SK-N-SH treated with all-trans-retinoic acid at 6 μM for 48 hours (cell line): ENCODE measurements at regions not wholly inside any gene's neighbourhood (a gene's known extent, or its start where the extent isn't known, plus 50 kb on each side); places are given as distances from the start of the nearest gene placed in this dataset.

Experiments used
- BACH2 ChIP-seq: fragments of 250-450 bp; sonication (Bioruptor Pico); IDR thresholded peaks from 2 replicates; pipeline ENCODE4 v1.9.0; 2021; ENCODE audit warnings: mild to moderate bottlenecking, borderline replicate concordance
- CREB5 ChIP-seq: fragments of 250-450 bp; sonication (Bioruptor Pico); IDR thresholded peaks from 2 replicates; pipeline ENCODE4 v1.5.1; 2020; ENCODE audit warnings: low read depth, mild to moderate bottlenecking, moderate library complexity
- ESRRG ChIP-seq: fragments of 250-450 bp; sonication (Bioruptor Pico); IDR thresholded peaks from 2 replicates; pipeline ENCODE4 v1.6.1; 2021; ENCODE audit warnings: mild to moderate bottlenecking
- GLIS3 ChIP-seq: fragments of 250-450 bp; sonication (Bioruptor Pico); IDR thresholded peaks from 2 replicates; pipeline ENCODE4 v1.5.0; 2020; ENCODE audit warnings: mild to moderate bottlenecking, moderate library complexity
- OSR1 ChIP-seq: fragments of 250-450 bp; sonication (Bioruptor Pico); IDR thresholded peaks from 2 replicates; pipeline ENCODE4 v1.8.0; 2022; ENCODE audit warnings: moderate library complexity, mild to moderate bottlenecking, inconsistent platforms
- PATZ1 ChIP-seq: fragments of 250-450 bp; sonication (Bioruptor Pico); IDR thresholded peaks from 2 replicates; pipeline ENCODE4 v1.8.0; 2020; ENCODE audit warnings: mild to moderate bottlenecking, moderate library complexity, borderline replicate concordance
- RARB ChIP-seq: fragments of 250-450 bp; sonication (Bioruptor Pico); IDR thresholded peaks from 2 replicates; pipeline ENCODE4 v1.8.0; 2021; ENCODE audit warnings: mild to moderate bottlenecking, moderate library complexity
- TCF4 ChIP-seq: fragments of 250-450 bp; sonication (Bioruptor Pico); IDR thresholded peaks from 2 replicates; pipeline ENCODE4 v1.8.0; 2021; ENCODE audit warnings: mild to moderate bottlenecking, moderate library complexity, borderline replicate concordance
- TOX ChIP-seq: fragments of 250-450 bp; sonication (Bioruptor Pico); IDR thresholded peaks from 2 replicates; pipeline ENCODE4 v1.8.0; 2021; ENCODE audit warnings: mild to moderate bottlenecking, moderate library complexity, borderline replicate concordance
- ZC3H10 ChIP-seq: fragments of 250-450 bp; sonication (Bioruptor Pico); IDR thresholded peaks from 2 replicates; pipeline ENCODE4 v1.5.1; 2021; ENCODE audit warnings: mild to moderate bottlenecking, moderate library complexity
- ZFP30 ChIP-seq: fragments of 450-650 bp; formaldehyde crosslinking; IDR thresholded peaks from 2 replicates; pipeline ENCODE4 v1.5.0; 2022; ENCODE audit warnings: mild to moderate bottlenecking, moderate library complexity
- ZNF70 ChIP-seq: fragments of 450-650 bp; formaldehyde crosslinking; IDR thresholded peaks from 2 replicates; pipeline ENCODE4 v1.5.0; 2020; ENCODE audit warnings: mild to moderate bottlenecking, moderate library complexity
- ZNF8 ChIP-seq: fragments of 450-650 bp; formaldehyde crosslinking; IDR thresholded peaks from 2 replicates; pipeline ENCODE4 v1.5.0; 2020; ENCODE audit warnings: mild to moderate bottlenecking, moderate library complexity

GRCh38 chr13:99063952-99064351 lies 86.1 kb upstream of the DOCK9 start:
- TF ChIP-seq ZC3H10 (CRISPR knock-in tag) (no peak), CREB5 (CRISPR knock-in tag) (no peak), OSR1 (no peak), PATZ1 (CRISPR knock-in tag) (no peak), TOX (no peak), RARB (CRISPR knock-in tag) (no peak), ZNF70 (CRISPR knock-in tag) (no peak), GLIS3 (CRISPR knock-in tag) (no peak), ESRRG (CRISPR knock-in tag) (no peak), ZFP30 (CRISPR knock-in tag) (no peak), ZNF8 (no peak), BACH2 (CRISPR knock-in tag) (no peak), TCF4 (CRISPR knock-in tag) (no peak)
